ENCODE measurements at regions not wholly inside any gene's neighbourhood (a gene's known extent, or its start where the extent isn't known, plus 50 kb on each side); places are given as distances from the start of the nearest gene placed in this dataset.
A peak's percentile ranks its signal among the peaks of the same experiment; 100 is the strongest.

DNA sequence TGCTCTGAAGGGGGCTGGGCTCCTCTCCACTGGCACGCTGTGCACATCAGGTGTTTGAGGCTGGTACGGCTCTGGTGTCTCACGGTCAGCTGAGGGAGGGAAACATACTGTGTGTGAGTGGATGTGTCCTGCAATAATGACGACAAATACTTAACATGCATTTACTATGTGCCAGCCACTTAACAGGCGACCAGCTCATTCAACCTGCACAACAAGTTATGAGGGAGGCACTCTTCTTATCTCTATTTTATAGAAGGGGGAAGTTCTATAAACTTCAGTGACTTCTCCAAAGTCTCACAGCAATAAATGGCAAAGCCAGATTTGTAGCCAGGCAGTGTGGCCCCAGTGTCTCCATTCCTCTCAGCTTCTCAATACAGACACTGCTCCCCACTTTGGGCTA, 83.1 kb upstream of the LINGO1 start:
- peak overlapping the region; percentile 80 for H3K27ac ChIP-seq
- TF ChIP-seq, protein P1, sequence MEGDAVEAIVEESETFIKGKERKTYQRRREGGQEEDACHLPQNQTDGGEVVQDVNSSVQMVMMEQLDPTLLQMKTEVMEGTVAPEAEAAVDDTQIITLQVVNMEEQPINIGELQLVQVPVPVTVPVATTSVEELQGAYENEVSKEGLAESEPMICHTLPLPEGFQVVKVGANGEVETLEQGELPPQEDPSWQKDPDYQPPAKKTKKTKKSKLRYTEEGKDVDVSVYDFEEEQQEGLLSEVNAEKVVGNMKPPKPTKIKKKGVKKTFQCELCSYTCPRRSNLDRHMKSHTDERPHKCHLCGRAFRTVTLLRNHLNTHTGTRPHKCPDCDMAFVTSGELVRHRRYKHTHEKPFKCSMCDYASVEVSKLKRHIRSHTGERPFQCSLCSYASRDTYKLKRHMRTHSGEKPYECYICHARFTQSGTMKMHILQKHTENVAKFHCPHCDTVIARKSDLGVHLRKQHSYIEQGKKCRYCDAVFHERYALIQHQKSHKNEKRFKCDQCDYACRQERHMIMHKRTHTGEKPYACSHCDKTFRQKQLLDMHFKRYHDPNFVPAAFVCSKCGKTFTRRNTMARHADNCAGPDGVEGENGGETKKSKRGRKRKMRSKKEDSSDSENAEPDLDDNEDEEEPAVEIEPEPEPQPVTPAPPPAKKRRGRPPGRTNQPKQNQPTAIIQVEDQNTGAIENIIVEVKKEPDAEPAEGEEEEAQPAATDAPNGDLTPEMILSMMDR (conservative IDR thresholded peaks at IDR 0.05) = no peak

DNA sequence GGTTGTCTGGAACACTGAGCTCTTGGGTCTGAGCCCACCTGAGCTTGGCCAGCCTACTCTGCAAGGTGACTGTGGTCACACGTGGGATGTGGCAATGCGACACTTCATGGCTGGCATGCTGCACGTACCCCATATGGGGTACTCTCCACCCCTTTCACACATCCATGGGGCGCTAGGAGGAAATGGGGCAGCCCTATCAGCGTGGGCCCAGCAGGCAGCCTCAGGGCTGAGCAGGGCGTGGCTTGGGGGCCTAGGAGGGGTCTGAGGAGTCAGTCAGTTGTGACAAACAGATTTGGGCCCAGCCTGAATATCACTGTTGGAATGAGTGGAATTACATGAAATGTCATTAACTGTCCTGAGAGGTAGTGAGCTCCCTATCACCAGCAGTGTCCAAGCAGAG, 82.3 kb upstream of the LINGO1 start:
- TF ChIP-seq, protein P1 (conservative IDR thresholded peaks at IDR 0.05) = no peak
- peak overlapping the region; percentile 80; the same call in 1 of the 2 replicates for H3K27ac ChIP-seq

DNA sequence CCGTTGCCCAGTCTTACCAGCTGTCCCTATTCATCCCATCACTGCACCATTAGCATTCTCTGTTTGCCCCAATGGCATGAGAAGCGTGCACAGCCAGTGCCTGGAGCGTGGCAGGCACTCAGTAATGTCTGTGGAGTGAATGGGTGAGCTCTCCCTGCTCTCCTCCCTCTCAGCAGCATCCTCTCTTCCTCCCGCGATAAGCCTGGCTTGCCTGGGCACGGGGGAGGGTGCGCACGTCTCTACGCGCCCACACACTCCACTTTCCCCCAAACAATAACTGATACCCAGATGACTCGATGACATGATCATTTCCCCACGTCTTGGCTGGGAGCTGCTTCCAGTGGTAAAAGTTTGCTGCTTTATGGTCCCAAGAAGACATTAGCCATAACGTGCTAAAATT, 81.8 kb upstream of the LINGO1 start:
- TF ChIP-seq, protein P1 (conservative IDR thresholded peaks at IDR 0.05) = no peak
- H3K27ac ChIP-seq = no peak overlapping the region

DNA sequence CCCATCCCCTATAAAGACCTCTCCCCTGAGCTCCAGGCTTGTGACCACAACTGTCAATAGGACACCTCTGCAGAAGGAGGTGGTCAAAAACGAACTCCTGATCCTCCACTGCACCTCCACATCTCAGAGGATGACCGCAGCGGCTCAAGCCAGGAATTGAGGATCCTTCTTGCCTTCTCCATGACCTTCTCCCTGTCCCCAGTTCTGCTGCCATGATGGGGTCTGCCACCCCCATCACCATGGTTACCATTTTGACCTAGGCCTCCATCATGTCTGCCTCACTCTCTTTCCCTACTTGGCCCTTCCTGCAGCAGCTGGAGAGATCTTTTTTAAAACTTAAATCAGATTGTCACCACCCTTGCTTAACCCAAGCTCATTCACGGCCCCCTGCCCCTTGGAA, 81.3 kb upstream of the LINGO1 start:
- H3K27ac ChIP-seq = no peak overlapping the region
- TF ChIP-seq, protein P1 (conservative IDR thresholded peaks at IDR 0.05) = no peak

DNA sequence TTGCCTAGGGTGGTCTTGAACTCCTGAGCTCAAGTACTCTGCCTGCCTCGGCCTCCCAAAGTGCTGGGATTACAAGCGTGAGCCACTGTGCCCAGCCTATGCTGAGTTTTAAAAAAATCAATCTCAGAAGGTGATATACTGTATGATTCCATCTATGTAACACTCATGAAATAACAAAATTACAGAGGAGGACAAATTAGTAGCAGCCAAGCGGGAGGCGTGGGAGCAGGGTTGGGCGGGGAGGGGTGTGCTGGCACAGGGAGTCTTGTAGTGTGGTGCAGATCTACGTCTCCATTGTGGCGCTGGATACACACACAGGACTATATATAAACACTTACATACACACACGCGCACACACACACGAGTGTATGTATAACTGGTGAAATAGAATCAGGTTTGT, 80.6 kb upstream of the LINGO1 start:
- H3K27ac ChIP-seq = no peak overlapping the region
- TF ChIP-seq, protein P1 (conservative IDR thresholded peaks at IDR 0.05) = no peak

DNA sequence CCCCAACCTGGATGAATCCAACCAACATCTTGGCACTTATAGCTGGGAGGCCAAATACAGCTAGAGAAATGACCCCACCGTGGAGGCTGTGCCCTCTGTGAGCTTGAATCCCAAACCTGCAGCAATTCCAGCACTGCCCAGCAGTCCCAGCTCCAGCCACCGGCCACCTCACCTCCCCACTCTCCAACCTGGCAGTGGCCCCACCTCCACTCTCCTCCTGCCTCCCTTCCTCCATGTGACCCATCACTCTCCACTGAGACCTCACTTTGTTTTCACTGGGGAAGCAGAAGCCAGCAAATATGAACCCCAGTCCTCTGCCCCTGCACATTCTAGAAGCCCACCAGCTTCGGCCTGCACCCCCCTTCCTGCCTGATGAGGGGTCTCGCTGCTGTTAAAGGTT, 79.7 kb upstream of the LINGO1 start:
- TF ChIP-seq, protein P1 (conservative IDR thresholded peaks at IDR 0.05) = no peak
- H3K27ac ChIP-seq = no peak overlapping the region

DNA sequence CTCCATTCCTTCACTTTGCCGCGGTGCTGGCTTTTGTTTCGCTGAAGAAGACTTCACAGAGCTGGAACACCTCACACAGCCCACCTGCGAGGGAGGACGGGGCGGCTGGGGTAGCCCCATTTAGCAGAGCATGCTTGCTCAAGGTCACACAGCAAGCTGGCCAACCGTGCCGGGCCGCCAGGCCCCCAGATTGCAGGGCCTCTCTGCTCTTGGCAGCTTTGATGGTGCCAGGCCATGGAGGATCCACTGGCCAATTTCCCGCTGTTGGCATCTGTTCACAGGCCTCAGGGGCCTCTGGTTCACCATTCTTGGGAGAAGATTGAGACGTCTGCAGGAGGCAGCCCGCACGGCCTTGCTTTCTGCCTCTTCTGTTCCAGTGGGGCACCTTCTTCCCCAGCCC, 77.9 kb upstream of the LINGO1 start:
- no peak overlapping the region for H3K27ac ChIP-seq
- TF ChIP-seq, protein P1 (conservative IDR thresholded peaks at IDR 0.05) = no peak

DNA sequence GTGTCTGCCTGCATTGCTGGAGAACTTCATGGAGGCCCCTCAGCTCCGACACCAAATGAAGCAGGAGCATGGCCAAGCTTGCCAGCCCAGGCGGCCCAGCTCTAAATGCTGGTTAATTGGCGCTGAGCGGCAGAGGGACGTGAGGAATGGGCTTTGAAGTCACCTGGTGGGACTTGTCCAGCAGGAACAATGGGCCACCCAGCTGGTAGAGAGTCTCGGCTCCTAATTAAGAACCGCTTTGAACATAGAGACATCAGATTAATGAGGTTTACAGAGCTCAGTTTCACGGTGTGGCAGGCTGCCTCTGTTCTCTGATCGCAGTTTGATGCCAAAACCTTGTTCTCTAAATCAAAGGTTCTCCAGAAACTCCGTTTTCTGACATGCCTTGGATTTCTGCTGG, 77.5 kb upstream of the LINGO1 start:
- H3K27ac ChIP-seq = no peak overlapping the region
- TF ChIP-seq, protein P1 (conservative IDR thresholded peaks at IDR 0.05) = no peak

Data from VCaP (cell line).